Right cardiac atrium (tissue), 5 donors: ENCODE measurements at regions not wholly inside any gene's neighbourhood (a gene's known extent, or its start where the extent isn't known, plus 50 kb on each side); places are given as distances from the start of the nearest gene placed in this dataset.

Experiments used
- ATAC-seq, 2 donors: fragments of 200-7000 bp; cut with Tn5 transposase; one replicate each; pipeline versions ENCODE4 v1.8.0 to v1.9.1; 2020; ENCODE audit warnings: moderate library complexity in 2 of 2, mild to moderate bottlenecking in 1 of 2
- DNase-seq, 3 donors: peaks; one replicate each; pipeline ENCODE4 v3.0.0-alpha.2; 2020
- H3K27ac ChIP-seq: one replicate; pipeline ENCODE4 v1.5.1; 2013; ENCODE audit warnings: mild to moderate bottlenecking, low read length, control low read depth, moderate library complexity
- H3K27me3 ChIP-seq: one replicate; pipeline ENCODE4 v1.6.1; 2013; ENCODE audit not compliant: control insufficient read depth, insufficient read depth
- H3K4me1 ChIP-seq: one replicate; pipeline ENCODE4 v1.6.1; 2013; ENCODE audit warnings: low read length; ENCODE audit not compliant: control insufficient read depth, insufficient read depth
- H3K4me3 ChIP-seq: one replicate; pipeline ENCODE4 v1.5.1; 2013; ENCODE audit warnings: low read length, control low read depth
- H3K9me3 ChIP-seq: one replicate; pipeline ENCODE4 v1.6.1; 2013; ENCODE audit warnings: low read length; ENCODE audit not compliant: control insufficient read depth
- WGBS: extraction: QIAGEN DNeasy Blood & Tissue Kit; methylation state at CpG from one replicate; pipeline ENCODE4 v1.1.7; 2013; 5-methylcytosine and 5-hydroxymethylcytosine counted together
- intact Hi-C, 4 donors: fragments of 100-400 bp; cut with DNase I; formaldehyde crosslinking; loops; one replicate each; pipeline versions ENCODE4 v1.11.0 to v1.14.0; 2022 to 2023
- donor health status: healthy with polysubstance abuse.
- donor health status: DM: no; HTN: yes; CAD: no.
- donor health status: DM: no; HTN: no; CAD: no.
- donor health status: DM: no; HTN: yes; CAD: no; lungs with severe emphysema.
- donor health status: DM: yes; HTN: yes; CAD: no.

- intact Hi-C loops, result no loop called here
- Histone ChIP-seq H3K4me3 (no peak overlapping the region), H3K9me3 (no peaks in the 10 kb centered on the region), H3K27ac (no peak overlapping the region), H3K27me3 (no peaks in the 10 kb centered on the region), H3K4me1 (no peaks in the 10 kb centered on the region)
- WGBS, result 90% methylated on average over 2 of the region's 2 CpGs
- DNase-seq (no peak), ATAC-seq (no peak)
Observed at GRCh38 chr11:15453211-15453765, 338.6 kb downstream of the INSC start.

- Histone ChIP-seq H3K9me3 (no peaks in the 10 kb centered on the region), H3K4me1 (no peaks in the 10 kb centered on the region), H3K27ac (no peak overlapping the region), H3K27me3 (no peaks in the 10 kb centered on the region), H3K4me3 (no peak overlapping the region)
- ATAC-seq, result no peak
- 59% methylated on average over 4 of the region's 4 CpGs for WGBS
- no peak for DNase-seq
- intact Hi-C loops, result no loop called here
Observed at GRCh38 chr11:15468466-15468865, 353.7 kb downstream of the INSC start.

- Histone ChIP-seq H3K4me3 (no peak overlapping the region), H3K4me1 (no peaks in the 10 kb centered on the region), H3K27ac (no peak overlapping the region), H3K27me3 (no peaks in the 10 kb centered on the region), H3K9me3 (no peaks in the 10 kb centered on the region)
- no peak for DNase-seq
- 87% methylated on average over 7 of the region's 7 CpGs for WGBS
- no peak for ATAC-seq
- intact Hi-C loops, result no loop called here
Observed at GRCh38 chr11:15471048-15471894, 356.5 kb downstream of the INSC start.

- H3K9me3 ChIP-seq, result no peaks in the 10 kb centered on the region
- no peak for ATAC-seq
- no peak for DNase-seq
- intact Hi-C loops, result no loop called here
- 20% methylated on average over 9 of the region's 9 CpGs for WGBS
- no peaks in the 10 kb centered on the region for H3K4me1 ChIP-seq
- no peak overlapping the region for H3K27ac ChIP-seq
- no peak overlapping the region for H3K4me3 ChIP-seq
- H3K27me3 ChIP-seq, result no peaks in the 10 kb centered on the region
Observed at GRCh38 chr11:15471895-15472799, 357.4 kb downstream of the INSC start.

GRCh38 chr11:15473954-15474837 lies 359.5 kb downstream of the INSC start:
- H3K4me1 ChIP-seq, result no peaks in the 10 kb centered on the region
- H3K27me3 ChIP-seq, result no peaks in the 10 kb centered on the region
- H3K4me3 ChIP-seq, result no peak overlapping the region
- intact Hi-C loops, result no loop called here
- ATAC-seq (no peak), DNase-seq (no peak)
- no peaks in the 10 kb centered on the region for H3K9me3 ChIP-seq
- 92% methylated on average over 8 of the region's 8 CpGs for WGBS
- no peak overlapping the region for H3K27ac ChIP-seq

GRCh38 chr11:15476371-15476917 lies 361.7 kb downstream of the INSC start:
- Histone ChIP-seq H3K4me1 (no peaks in the 10 kb centered on the region), H3K9me3 (no peaks in the 10 kb centered on the region), H3K4me3 (no peak overlapping the region), H3K27me3 (no peaks in the 10 kb centered on the region), H3K27ac (no peak overlapping the region)
- ATAC-seq, result no peak
- intact Hi-C loops, result no loop called here
- no peak for DNase-seq
- 61% methylated on average over 5 of the region's 5 CpGs for WGBS

GRCh38 chr11:15481871-15482270 lies 367.1 kb downstream of the INSC start:
- intact Hi-C loops, result no loop called here
- H3K9me3 ChIP-seq, result no peaks in the 10 kb centered on the region
- H3K4me3 ChIP-seq, result no peak overlapping the region
- H3K27ac ChIP-seq, result no peak overlapping the region
- 65% methylated on average over 2 of the region's 2 CpGs for WGBS
- no peak for ATAC-seq
- DNase-seq, result no peak
- no peaks in the 10 kb centered on the region for H3K4me1 ChIP-seq
- H3K27me3 ChIP-seq, result no peaks in the 10 kb centered on the region

GRCh38 chr11:15483205-15483604 lies 368.5 kb downstream of the INSC start:
- ATAC-seq, result no peak
- Histone ChIP-seq H3K27me3 (no peaks in the 10 kb centered on the region), H3K9me3 (no peaks in the 10 kb centered on the region), H3K4me3 (no peak overlapping the region), H3K4me1 (no peaks in the 10 kb centered on the region), H3K27ac (no peak overlapping the region)
- DNase-seq, result no peak
- intact Hi-C loops, result no loop called here
- 65% methylated on average over 1 of the region's 1 CpG for WGBS

- no peak overlapping the region for H3K4me3 ChIP-seq
- intact Hi-C loops, result no loop called here
- H3K9me3 ChIP-seq, result no peaks in the 10 kb centered on the region
- no peaks in the 10 kb centered on the region for H3K4me1 ChIP-seq
- no peak for ATAC-seq
- WGBS, result 58% methylated on average over 2 of the region's 2 CpGs
- no peak overlapping the region for H3K27ac ChIP-seq
- DNase-seq, result no peak
- no peaks in the 10 kb centered on the region for H3K27me3 ChIP-seq
Observed at GRCh38 chr11:15484398-15484797, 369.7 kb downstream of the INSC start.

GRCh38 chr11:15485432-15485831 lies 370.7 kb downstream of the INSC start:
- no peaks in the 10 kb centered on the region for H3K27me3 ChIP-seq
- intact Hi-C loops, result no loop called here
- 66% methylated on average over 2 of the region's 2 CpGs for WGBS
- ATAC-seq (no peak), DNase-seq (no peak)
- no peak overlapping the region for H3K27ac ChIP-seq
- no peaks in the 10 kb centered on the region for H3K9me3 ChIP-seq
- H3K4me3 ChIP-seq, result no peak overlapping the region
- no peaks in the 10 kb centered on the region for H3K4me1 ChIP-seq
